OCI-LY7 (cell line): ENCODE measurements at regions not wholly inside any gene's neighbourhood (a gene's known extent, or its start where the extent isn't known, plus 50 kb on each side); places are given as distances from the start of the nearest gene placed in this dataset.

ENCODE experiments used
- BruUV-seq: library from RNA; stranded (reverse); fragments of 400-500 nt; replicated peaks from 2 replicates; lab custom pipeline; 2021; lab: Mats Ljungman, UMichigan
- CTCF ChIA-PET: fragments of 300-600 bp; sonication (Branson Sonifier 250); formaldehyde crosslinking; loops from one replicate; lab custom pipeline; 2022; ENCODE audit warnings: antibody characterized with exemption; ENCODE audit not compliant: unreplicated experiment; lab: Charles Lee
- POLR2A ChIA-PET: fragments of 300-600 bp; sonication (Branson Sonifier 250); formaldehyde crosslinking; loops from one replicate; lab custom pipeline; 2022; ENCODE audit warnings: antibody characterized with exemption; lab: Charles Lee
- DNase-seq: peaks from one replicate; pipeline ENCODE4 v3.0.0-alpha.2; 2015; ENCODE audit warnings: low spot score
- H2AFZ ChIP-seq: fragments of 200-600 bp; sonication (generic), shearing (Covaris generic); 2 replicates; pipeline ENCODE4 v1.6.1; 2014; ENCODE audit warnings: mild to moderate bottlenecking, antibody characterized with exemption, low read length, moderate library complexity
- H3K27ac ChIP-seq: fragments of 200-600 bp; sonication (generic); 2 replicates; pipeline ENCODE4 v1.5.1; 2014; ENCODE audit warnings: mixed run types, low read depth, mild to moderate bottlenecking, moderate library complexity, low read length, inconsistent platforms; ENCODE audit not compliant: poor library complexity, severe bottlenecking
- H3K36me3 ChIP-seq: fragments of 200-600 bp; sonication (generic); 2 replicates; pipeline ENCODE4 v1.6.1; 2014; ENCODE audit warnings: mild to moderate bottlenecking, antibody characterized with exemption, low read length, moderate library complexity, mixed read lengths; ENCODE audit not compliant: insufficient read depth
- H3K4me1 ChIP-seq: fragments of 200-600 bp; sonication (generic); 2 replicates; pipeline ENCODE4 v1.5.1; 2014; ENCODE audit warnings: mild to moderate bottlenecking, low read length; ENCODE audit not compliant: insufficient read depth, poor library complexity, severe bottlenecking
- H3K4me2 ChIP-seq: fragments of 200-600 bp; sonication (generic); 2 replicates; pipeline ENCODE4 v1.6.1; 2014; ENCODE audit warnings: mild to moderate bottlenecking, low read length
- H3K4me3 ChIP-seq: fragments of 200-600 bp; sonication (generic); 2 replicates; pipeline ENCODE4 v1.5.1; 2014; ENCODE audit warnings: mild to moderate bottlenecking, low read depth, low read length; ENCODE audit not compliant: poor library complexity, severe bottlenecking
- H3K79me2 ChIP-seq: fragments of 200-600 bp; sonication (generic); 2 replicates; pipeline ENCODE4 v1.6.1; 2016; ENCODE audit warnings: low read depth, mild to moderate bottlenecking, low read length, moderate library complexity, mixed read lengths; ENCODE audit not compliant: insufficient read depth
- H3K9me2 ChIP-seq: fragments of 200-600 bp; sonication (generic); 2 replicates; pipeline ENCODE4 v1.6.1; 2016; ENCODE audit warnings: mild to moderate bottlenecking, low read length, mixed read lengths; ENCODE audit not compliant: insufficient read depth
- H3K9me3 ChIP-seq: fragments of 200-600 bp; sonication (generic); 2 replicates; pipeline ENCODE4 v1.6.1; 2014; ENCODE audit warnings: mild to moderate bottlenecking, mixed run types, low read length, mixed read lengths
- H4K20me1 ChIP-seq: fragments of 200-600 bp; sonication (generic); 2 replicates; pipeline ENCODE4 v1.6.1; 2014; ENCODE audit warnings: mild to moderate bottlenecking, antibody characterized with exemption, low read length, moderate library complexity, mixed read lengths; ENCODE audit not compliant: insufficient read depth
- CTCF ChIP-seq: fragments of 200-600 bp; sonication (generic); conservative IDR thresholded peaks from 2 replicates; pipeline ENCODE4 v1.5.1; 2014; ENCODE audit warnings: mild to moderate bottlenecking, antibody characterized with exemption, low read length, moderate library complexity, mixed read lengths
- EZH2phosphoT487 ChIP-seq: fragments of 200-600 bp; sonication (generic); IDR thresholded peaks from 2 replicates; pipeline ENCODE4 v1.6.1; 2018; ENCODE audit warnings: low read depth, borderline replicate concordance, mild to moderate bottlenecking, mixed run types, antibody characterized with exemption, low read length, moderate library complexity, mixed read lengths
- intact Hi-C: fragments of 100-400 bp; cut with micrococcal nuclease; formaldehyde crosslinking; loops from one replicate; pipeline ENCODE4 v1.10.0; 2022; ENCODE audit not compliant: unreplicated experiment

DNA sequence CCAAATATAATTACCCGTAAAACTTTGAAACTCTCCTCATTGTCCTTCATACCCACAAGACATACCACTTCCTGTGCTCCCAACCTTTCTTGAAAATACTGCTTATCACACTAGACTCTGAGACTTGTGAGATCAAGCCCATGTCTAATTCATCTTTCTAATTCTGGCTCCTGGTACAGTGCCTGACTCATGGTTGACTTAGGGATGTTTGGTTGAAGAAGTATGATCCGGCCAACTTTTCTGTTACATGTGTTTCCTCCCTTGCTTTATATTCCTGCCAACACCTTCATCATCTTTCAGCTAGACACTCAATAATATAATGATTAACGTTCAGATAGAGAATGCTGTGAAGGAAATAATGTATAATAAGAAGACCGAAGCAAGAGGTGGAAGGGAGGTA lies 58.2 kb downstream of the MEX3B start:
- CTCF ChIA-PET = no interaction called here
- Histone ChIP-seq H3K4me1 (no peaks in the 10 kb centered on the region), H3K4me2 (no peak overlapping the region), H2AFZ (no peak overlapping the region), H4K20me1 (no peaks in the 10 kb centered on the region), H3K9me3 (0 out of 2 replicates have a peak, but pooled peaks cover 3% of the 10 kb centered on the region), H3K27ac (no peak overlapping the region), H3K9me2 (no peaks in the 10 kb centered on the region), H3K79me2 (no peaks in the 10 kb centered on the region), H3K36me3 (no peaks in the 10 kb centered on the region), H3K4me3 (no peak overlapping the region)
- intact Hi-C loops = no loop called here
- TF ChIP-seq EZH2phosphoT487 (no peak), CTCF (no peak)
- BruUV-seq = no TSS peak
- POLR2A ChIA-PET = no interaction called here
- no peak for DNase-seq

DNA sequence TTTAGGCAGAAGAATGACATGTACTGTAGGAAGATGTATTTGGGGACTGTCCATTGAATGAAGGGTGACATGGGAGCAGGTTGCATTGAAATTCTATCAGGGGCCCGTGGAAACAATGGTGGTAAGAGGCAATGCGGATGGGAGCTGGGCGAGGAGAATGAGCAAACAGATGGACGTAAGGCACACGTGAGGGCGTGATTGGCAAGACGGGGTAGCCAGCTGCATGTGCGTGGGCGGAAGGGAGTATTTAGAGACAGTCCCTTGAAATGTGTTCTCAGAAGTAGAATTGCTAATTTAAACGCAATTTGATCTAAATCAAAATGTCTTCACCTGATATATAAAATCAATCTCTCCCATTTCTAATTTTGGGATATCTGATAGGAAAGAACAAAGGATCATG lies 62.3 kb downstream of the MEX3B start:
- no peak for TF ChIP-seq EZH2phosphoT487
- no peak for TF ChIP-seq CTCF
- H3K4me3 ChIP-seq = no peak overlapping the region
- H2AFZ ChIP-seq = no peak overlapping the region
- H3K27ac ChIP-seq = no peak overlapping the region
- no peaks in the 10 kb centered on the region for H3K9me3 ChIP-seq
- BruUV-seq = no TSS peak
- no peaks in the 10 kb centered on the region for H3K36me3 ChIP-seq
- no peaks in the 10 kb centered on the region for H3K9me2 ChIP-seq
- no peaks in the 10 kb centered on the region for H3K79me2 ChIP-seq
- ChIA-PET CTCF (no interaction called here), POLR2A (no interaction called here)
- H4K20me1 ChIP-seq = no peaks in the 10 kb centered on the region
- no peak for DNase-seq
- no peaks in the 10 kb centered on the region for H3K4me1 ChIP-seq
- intact Hi-C loops = no loop called here
- H3K4me2 ChIP-seq = no peak overlapping the region

DNA sequence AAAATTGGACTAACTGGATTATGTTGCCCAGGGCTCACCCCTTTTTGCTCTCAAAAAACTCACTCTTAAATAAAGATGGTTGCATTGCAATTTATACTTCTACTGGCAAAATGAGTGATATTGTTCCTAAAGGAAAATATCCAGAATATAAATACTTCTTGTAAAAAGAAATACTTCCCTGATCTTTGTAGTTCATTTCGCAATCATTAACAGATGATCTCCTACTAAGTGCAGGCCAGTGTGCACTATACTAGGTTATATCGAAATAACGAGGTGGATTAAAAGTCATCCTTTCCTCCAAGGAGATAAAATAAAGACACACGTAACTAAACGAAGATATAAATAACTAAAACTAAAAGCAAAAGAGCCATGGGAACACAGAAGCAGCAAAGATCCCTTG lies 63.0 kb downstream of the MEX3B start:
- Histone ChIP-seq H3K9me3 (peaks cover 2% of the 10 kb centered on the region), H3K27ac (no peak overlapping the region), H3K4me3 (no peak overlapping the region), H2AFZ (no peak overlapping the region), H4K20me1 (no peaks in the 10 kb centered on the region), H3K36me3 (no peaks in the 10 kb centered on the region), H3K79me2 (no peaks in the 10 kb centered on the region), H3K4me1 (no peaks in the 10 kb centered on the region), H3K4me2 (no peak overlapping the region), H3K9me2 (no peaks in the 10 kb centered on the region)
- intact Hi-C loops = no loop called here
- BruUV-seq = no TSS peak
- ChIA-PET CTCF (no interaction called here), POLR2A (no interaction called here)
- no peak for TF ChIP-seq EZH2phosphoT487
- no peak for TF ChIP-seq CTCF
- no peak for DNase-seq
